ENCODE measurements at regions not wholly inside any gene's neighbourhood (a gene's known extent, or its start where the extent isn't known, plus 50 kb on each side); places are given as distances from the start of the nearest gene placed in this dataset.

- no peaks in the 10 kb centered on the region for H3F3A ChIP-seq (ENCODE audit: control insufficient read depth, insufficient read depth)
- H3K9me3 ChIP-seq (ENCODE audit: control insufficient read depth, insufficient read depth, low read length) = peaks cover 11% of the 10 kb centered on the region
- H3K4me3 ChIP-seq (ENCODE audit: low read length) = no peak overlapping the region
- no peak overlapping the region for H3K4me2 ChIP-seq (ENCODE audit: low read length)
- H3K27ac ChIP-seq (ENCODE audit: low read depth, low read length) = no peak overlapping the region
- no peaks in the 10 kb centered on the region for H4K20me1 ChIP-seq (ENCODE audit: control insufficient read depth, insufficient read depth, low read depth, low read length)
- TF ChIP-seq EZH2phosphoT487 (IDR thresholded peaks at IDR 0.05; ENCODE audit: borderline replicate concordance, low read length) = no peak
- TF ChIP-seq CTCF (IDR thresholded peaks at IDR 0.05; ENCODE audit: low read depth, low read length, poor library complexity, severe bottlenecking) = no peak
- no peaks in the 10 kb centered on the region for H3K9me2 ChIP-seq (replicated peaks; ENCODE audit: control insufficient read depth, low read length)
- no peaks in the 10 kb centered on the region for H3K27me3 ChIP-seq (ENCODE audit: control insufficient read depth, low read length)
- H3K4me1 ChIP-seq (ENCODE audit: control insufficient read depth, low read length) = peaks cover 9% of the 10 kb centered on the region
- no peaks in the 10 kb centered on the region for H3K36me3 ChIP-seq (ENCODE audit: control insufficient read depth, low read length)
- H3K79me2 ChIP-seq (ENCODE audit: control insufficient read depth, low read length) = no peaks in the 10 kb centered on the region
Observed at GRCh38 chr3:27615555-27615954, 106.6 kb downstream of the EOMES start.

- peaks cover 9% of the 10 kb centered on the region for H3K4me1 ChIP-seq (ENCODE audit: control insufficient read depth, low read length)
- no peak for TF ChIP-seq CTCF (IDR thresholded peaks at IDR 0.05; ENCODE audit: low read depth, low read length, poor library complexity, severe bottlenecking)
- TF ChIP-seq EZH2phosphoT487 (IDR thresholded peaks at IDR 0.05; ENCODE audit: borderline replicate concordance, low read length) = no peak
- no peaks in the 10 kb centered on the region for H4K20me1 ChIP-seq (ENCODE audit: control insufficient read depth, insufficient read depth, low read depth, low read length)
- H3F3A ChIP-seq (ENCODE audit: control insufficient read depth, insufficient read depth) = no peaks in the 10 kb centered on the region
- no peaks in the 10 kb centered on the region for H3K36me3 ChIP-seq (ENCODE audit: control insufficient read depth, low read length)
- H3K9me2 ChIP-seq (replicated peaks; ENCODE audit: control insufficient read depth, low read length) = no peaks in the 10 kb centered on the region
- H3K4me3 ChIP-seq (ENCODE audit: low read length) = no peak overlapping the region
- no peak overlapping the region for H3K4me2 ChIP-seq (ENCODE audit: low read length)
- H3K27me3 ChIP-seq (ENCODE audit: control insufficient read depth, low read length) = no peaks in the 10 kb centered on the region
- no peak overlapping the region for H3K27ac ChIP-seq (ENCODE audit: low read depth, low read length)
- H3K79me2 ChIP-seq (ENCODE audit: control insufficient read depth, low read length) = no peaks in the 10 kb centered on the region
- peaks cover 11% of the 10 kb centered on the region for H3K9me3 ChIP-seq (ENCODE audit: control insufficient read depth, insufficient read depth, low read length)
Observed at GRCh38 chr3:27614592-27614991, 107.5 kb downstream of the EOMES start.

GRCh38 chr3:27613846-27614500, 108.2 kb downstream of the EOMES start:
- Histone ChIP-seq H3K4me2 (ENCODE audit: low read length) (no peak overlapping the region), H3K27ac (ENCODE audit: low read depth, low read length) (no peak overlapping the region)

More at GRCh38 chr3:27613846-27614500, 108.2 kb downstream of the EOMES start:
- Histone ChIP-seq H3K4me3 (ENCODE audit: low read length) (no peak overlapping the region), H3K9me2 (replicated peaks; ENCODE audit: control insufficient read depth, low read length) (no peaks in the 10 kb centered on the region), H4K20me1 (ENCODE audit: control insufficient read depth, insufficient read depth, low read depth, low read length) (no peaks in the 10 kb centered on the region), H3K79me2 (ENCODE audit: control insufficient read depth, low read length) (no peaks in the 10 kb centered on the region), H3F3A (ENCODE audit: control insufficient read depth, insufficient read depth) (no peaks in the 10 kb centered on the region), H3K36me3 (ENCODE audit: control insufficient read depth, low read length) (no peaks in the 10 kb centered on the region), H3K4me1 (ENCODE audit: control insufficient read depth, low read length) (peaks cover 9% of the 10 kb centered on the region), H3K27me3 (ENCODE audit: control insufficient read depth, low read length) (no peaks in the 10 kb centered on the region), H3K9me3 (ENCODE audit: control insufficient read depth, insufficient read depth, low read length) (peaks cover 11% of the 10 kb centered on the region)
- no peak for TF ChIP-seq EZH2phosphoT487 (IDR thresholded peaks at IDR 0.05; ENCODE audit: borderline replicate concordance, low read length)
- no peak for TF ChIP-seq CTCF (IDR thresholded peaks at IDR 0.05; ENCODE audit: low read depth, low read length, poor library complexity, severe bottlenecking)
